AG09319 (cell line): ENCODE measurements at regions not wholly inside any gene's neighbourhood (a gene's known extent, or its start where the extent isn't known, plus 50 kb on each side); places are given as distances from the start of the nearest gene placed in this dataset.

Experiments
- DNase-seq: peaks from one replicate; pipeline ENCODE4 v3.0.0-alpha.2; 2010; ENCODE audit warnings: low read depth; ENCODE audit errors: extremely low read depth
- TF ChIP-seq, protein P1 (sequence below): IDR thresholded peaks from 2 replicates; pipeline ENCODE4 v1.5.1; 2011; ENCODE audit warnings: low read depth, mild to moderate bottlenecking, inconsistent platforms, low read length, moderate library complexity

DNA sequence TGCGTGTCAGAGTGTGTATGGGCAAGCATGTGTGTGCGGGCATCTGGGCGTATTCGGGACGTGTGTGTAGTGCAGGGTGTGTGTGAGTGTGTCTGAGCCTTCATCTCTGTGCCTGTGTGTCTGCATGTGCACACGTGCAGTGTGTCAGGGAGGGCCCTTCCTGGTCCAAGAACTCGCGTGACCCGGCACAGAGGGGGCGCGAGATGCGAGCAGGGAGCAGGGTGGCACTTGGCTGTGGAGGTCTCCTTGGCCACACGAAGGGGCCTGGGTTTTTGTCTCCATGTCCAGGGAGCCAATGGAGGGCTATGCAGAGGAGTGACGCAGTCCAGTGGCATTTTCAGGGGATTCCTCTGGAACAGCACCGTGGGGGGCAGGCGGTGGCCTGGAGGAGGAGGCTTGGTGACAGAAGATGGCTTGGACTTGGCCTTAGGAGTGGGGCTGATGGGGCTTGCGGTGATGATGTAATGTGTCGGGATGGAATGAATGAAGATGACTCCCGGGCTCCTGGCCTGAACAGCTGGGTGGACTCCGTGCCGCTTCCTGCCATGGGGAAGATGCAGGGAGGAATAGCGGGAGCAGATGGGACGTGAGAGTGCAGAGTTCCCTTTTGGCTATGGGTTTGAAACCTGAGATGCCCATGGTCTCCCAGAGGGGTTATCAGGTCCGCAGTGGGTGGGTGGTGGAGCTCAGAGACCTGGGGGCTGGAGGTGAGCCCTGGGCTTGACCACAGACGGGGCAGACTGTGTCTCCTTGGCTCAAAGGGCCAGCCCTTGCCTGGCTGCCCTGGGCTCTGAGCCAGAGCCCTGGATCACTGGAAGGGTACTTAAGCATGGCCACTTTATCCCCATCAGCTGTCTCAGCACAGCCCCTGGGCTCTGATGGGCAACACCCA is 208.3 kb downstream of the PHETA1 start:
- TF ChIP-seq, protein P1, sequence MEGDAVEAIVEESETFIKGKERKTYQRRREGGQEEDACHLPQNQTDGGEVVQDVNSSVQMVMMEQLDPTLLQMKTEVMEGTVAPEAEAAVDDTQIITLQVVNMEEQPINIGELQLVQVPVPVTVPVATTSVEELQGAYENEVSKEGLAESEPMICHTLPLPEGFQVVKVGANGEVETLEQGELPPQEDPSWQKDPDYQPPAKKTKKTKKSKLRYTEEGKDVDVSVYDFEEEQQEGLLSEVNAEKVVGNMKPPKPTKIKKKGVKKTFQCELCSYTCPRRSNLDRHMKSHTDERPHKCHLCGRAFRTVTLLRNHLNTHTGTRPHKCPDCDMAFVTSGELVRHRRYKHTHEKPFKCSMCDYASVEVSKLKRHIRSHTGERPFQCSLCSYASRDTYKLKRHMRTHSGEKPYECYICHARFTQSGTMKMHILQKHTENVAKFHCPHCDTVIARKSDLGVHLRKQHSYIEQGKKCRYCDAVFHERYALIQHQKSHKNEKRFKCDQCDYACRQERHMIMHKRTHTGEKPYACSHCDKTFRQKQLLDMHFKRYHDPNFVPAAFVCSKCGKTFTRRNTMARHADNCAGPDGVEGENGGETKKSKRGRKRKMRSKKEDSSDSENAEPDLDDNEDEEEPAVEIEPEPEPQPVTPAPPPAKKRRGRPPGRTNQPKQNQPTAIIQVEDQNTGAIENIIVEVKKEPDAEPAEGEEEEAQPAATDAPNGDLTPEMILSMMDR, result no peak
- DNase-seq, result no peak

DNA sequence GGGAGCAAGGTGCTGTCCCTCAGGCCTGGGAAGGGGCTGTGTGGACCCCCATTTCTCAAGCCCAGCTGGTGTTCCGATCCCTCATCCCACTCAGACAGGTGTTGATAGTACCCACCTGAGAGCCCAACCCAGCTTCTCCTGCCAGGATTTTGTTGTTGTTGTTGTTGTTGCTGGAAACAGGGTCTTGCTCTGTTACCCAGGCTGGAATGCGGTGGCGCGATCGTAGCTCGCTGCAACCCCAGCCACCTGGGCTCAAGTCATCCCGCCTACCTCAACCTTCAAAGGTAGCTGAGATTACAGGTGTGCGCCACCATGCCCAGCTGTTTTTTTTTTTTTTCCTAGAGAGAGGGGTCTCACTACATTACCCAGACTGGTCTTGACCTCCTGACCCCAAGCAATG is 209.9 kb downstream of the PHETA1 start:
- no peak for DNase-seq
- TF ChIP-seq, protein P1, result no peak

DNA sequence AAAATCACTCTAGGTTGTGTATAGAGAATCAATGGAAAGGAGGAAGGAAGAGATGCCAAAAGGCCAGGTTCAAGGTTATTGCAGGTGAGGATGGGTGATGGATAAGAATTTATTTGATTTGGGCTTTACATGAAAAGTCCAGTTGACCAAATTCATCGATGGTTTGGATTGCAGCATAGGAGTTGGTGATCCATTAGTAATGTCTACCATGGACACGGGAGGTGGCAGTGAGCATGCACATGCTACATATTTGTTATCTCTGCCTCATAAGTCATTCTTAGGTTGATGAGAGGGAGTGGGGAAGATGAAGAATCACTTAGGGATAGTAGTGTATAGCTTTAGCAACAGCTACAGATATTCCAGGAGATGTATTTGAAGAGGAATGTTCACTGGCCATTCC is 211.4 kb downstream of the PHETA1 start:
- no peak for DNase-seq
- TF ChIP-seq, protein P1, result no peak

DNA sequence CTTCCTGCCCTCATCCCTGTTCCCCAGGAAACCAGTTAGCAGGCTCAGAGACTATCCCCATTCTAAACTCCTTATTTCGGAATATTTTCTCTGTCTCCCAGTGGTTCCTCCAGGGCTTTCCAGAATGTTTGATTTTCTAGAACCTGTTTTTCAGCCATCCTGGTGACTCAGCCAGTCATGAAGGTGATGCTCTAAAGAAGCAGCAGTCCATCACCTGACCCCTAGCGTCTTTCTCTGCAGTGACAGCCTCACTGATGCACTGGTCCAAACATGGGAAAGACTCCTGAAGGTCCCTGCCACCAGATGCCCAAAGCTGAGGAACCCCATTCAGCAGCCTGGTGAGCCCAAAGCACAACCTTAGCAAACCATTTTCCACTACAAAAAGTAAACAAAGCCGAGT is 212.6 kb downstream of the PHETA1 start:
- TF ChIP-seq, protein P1, result no peak
- no peak for DNase-seq

DNA sequence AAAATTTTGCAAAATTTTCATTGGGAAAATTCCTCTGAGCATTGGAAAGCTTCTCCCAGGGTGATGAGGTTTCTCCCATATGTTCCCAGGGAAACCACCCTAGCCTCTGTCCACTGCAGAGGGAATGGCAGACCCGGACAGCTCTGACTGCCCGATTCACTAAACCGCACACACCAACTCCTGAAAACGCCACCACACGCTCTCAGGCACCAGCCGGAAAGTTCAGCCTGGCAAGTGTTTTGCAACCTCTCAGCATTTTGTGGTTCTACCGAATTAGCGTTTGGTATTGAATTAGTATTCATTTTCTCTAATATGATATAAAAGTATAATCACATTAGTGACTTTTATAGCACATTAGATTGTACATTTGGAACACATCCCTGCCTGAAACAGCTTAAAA is 213.4 kb downstream of the PHETA1 start:
- no peak for DNase-seq
- TF ChIP-seq, protein P1, result no peak

DNA sequence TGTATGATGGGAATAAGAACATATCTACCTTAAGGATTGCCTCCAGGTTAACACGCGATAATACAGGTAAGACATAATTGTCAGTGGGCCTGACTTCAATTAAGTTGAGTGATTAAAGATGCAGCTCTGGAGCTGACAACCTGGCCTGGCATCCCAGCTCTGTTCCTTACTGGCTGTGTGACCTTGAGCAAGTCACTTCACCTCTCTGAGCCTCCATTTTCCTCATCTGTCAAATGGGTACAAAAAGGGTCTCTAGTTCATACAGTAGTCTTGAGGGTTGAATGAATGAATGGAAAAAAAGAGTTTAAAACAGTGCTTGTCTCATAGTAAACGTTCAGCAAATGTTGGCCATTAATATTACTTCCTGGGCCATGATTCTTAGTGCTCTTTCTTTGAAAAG is 213.9 kb downstream of the PHETA1 start:
- no peak for DNase-seq
- TF ChIP-seq, protein P1, result no peak

DNA sequence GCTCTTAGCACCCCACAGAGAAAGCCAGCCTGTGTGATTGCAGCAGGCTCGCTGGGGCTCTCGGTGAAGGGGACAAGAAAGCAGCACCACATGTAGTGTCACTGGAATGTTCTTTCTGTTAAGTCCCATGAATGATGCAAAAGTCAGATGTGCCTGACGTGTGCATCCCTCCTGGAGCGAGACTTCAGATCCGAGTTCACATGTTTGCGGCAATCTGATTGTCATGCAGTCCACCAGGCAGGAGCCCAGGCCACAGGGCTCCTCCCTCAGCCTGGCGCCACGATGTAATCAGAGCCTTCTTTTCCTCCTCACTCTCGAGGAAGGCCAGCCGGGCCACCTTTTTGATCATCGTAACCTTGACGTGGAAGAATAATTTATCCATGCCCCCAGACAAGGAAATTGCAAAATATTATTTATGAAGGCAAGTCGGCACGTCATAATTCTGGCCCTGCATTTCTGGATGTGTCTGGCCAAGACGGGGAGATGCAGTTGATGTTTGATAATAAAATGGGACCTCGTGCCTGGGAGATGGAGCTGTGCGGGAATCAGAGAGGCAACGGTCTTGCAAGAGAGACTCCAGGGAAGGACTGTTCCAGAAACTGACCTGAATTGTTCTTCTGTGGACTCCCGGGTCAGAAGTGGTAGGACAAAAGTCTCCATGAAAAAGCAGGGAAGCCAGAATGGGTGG is 214.6 kb downstream of the PHETA1 start:
- DNase-seq, result no peak
- TF ChIP-seq, protein P1, result no peak
